HUES6 (cell line): ENCODE measurements at regions not wholly inside any gene's neighbourhood (a gene's known extent, or its start where the extent isn't known, plus 50 kb on each side); places are given as distances from the start of the nearest gene placed in this dataset.

Experiments used
- H3K27ac ChIP-seq: 2 replicates; pipeline ENCODE4 v1.7.0; 2013; ENCODE audit warnings: low read depth, mild to moderate bottlenecking, low read length, inconsistent platforms
- H3K27me3 ChIP-seq: 2 replicates; pipeline ENCODE4 v1.6.1; 2013; ENCODE audit warnings: low read length; ENCODE audit not compliant: control insufficient read depth, insufficient read depth
- H3K36me3 ChIP-seq: 2 replicates; pipeline ENCODE4 v1.6.1; 2013; ENCODE audit warnings: low read length; ENCODE audit not compliant: control insufficient read depth, insufficient read depth
- H3K4me1 ChIP-seq: 2 replicates; pipeline ENCODE4 v1.6.1; 2013; ENCODE audit warnings: low read length; ENCODE audit not compliant: control insufficient read depth, insufficient read depth
- H3K4me3 ChIP-seq: 2 replicates; pipeline ENCODE4 v1.5.1; 2013; ENCODE audit warnings: low read depth, low read length
- H3K9ac ChIP-seq: one replicate; pipeline ENCODE4 v1.6.1; 2013; ENCODE audit warnings: mild to moderate bottlenecking, low read length
- H3K9me3 ChIP-seq: 2 replicates; pipeline ENCODE4 v1.6.1; 2013; ENCODE audit warnings: low read depth, low read length; ENCODE audit not compliant: control insufficient read depth, insufficient read depth

GRCh38 chr13:27014406-27015359 lies 156.9 kb downstream of the USP12 start:
- H3K9ac ChIP-seq, result no peak overlapping the region
- no peaks in the 10 kb centered on the region for H3K27me3 ChIP-seq
- no peak overlapping the region for H3K27ac ChIP-seq
- H3K4me3 ChIP-seq, result no peak overlapping the region
- peaks cover 6% of the 10 kb centered on the region for H3K4me1 ChIP-seq
- no peaks in the 10 kb centered on the region for H3K36me3 ChIP-seq
- H3K9me3 ChIP-seq, result no peaks in the 10 kb centered on the region

DNA sequence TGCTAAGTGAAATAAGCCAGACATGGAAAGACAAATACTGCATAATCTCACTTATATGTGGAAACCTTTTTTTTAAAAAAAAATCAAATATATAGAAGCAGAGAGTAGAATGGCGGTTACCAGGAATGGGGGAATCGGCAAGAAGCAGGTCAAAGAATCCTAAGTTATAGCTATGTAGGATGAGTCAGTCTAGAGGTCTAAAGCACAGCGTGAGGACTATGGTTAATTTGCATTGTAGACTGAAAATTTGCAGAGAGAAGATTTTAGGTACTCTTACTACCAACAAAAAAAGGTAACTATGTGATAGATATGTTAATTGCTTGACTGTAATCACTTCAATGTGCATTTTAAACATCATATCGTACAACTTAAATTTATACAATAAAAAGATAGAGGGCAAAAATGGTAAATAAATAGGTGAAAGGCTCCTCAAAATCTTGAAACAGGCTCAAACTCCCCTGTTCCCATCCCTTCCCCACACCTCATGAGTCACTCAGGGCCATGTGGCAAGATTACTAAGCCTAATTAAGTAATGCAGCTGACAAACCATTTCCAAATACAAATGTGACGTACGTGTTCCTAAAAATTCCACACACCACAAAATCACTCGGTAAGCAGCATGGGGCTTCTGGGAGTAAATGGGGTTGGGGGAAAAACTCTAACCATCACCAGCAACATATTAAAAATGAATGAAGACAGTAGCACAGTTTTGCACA lies 159.0 kb downstream of the USP12 start:
- Histone ChIP-seq H3K9ac (no peak overlapping the region), H3K4me1 (peaks cover under 1% of the 10 kb centered on the region; the same call in 1 of the 2 replicates), H3K27ac (no peak overlapping the region), H3K27me3 (peaks cover 10% of the 10 kb centered on the region), H3K4me3 (no peak overlapping the region), H3K36me3 (no peaks in the 10 kb centered on the region), H3K9me3 (no peaks in the 10 kb centered on the region)

DNA sequence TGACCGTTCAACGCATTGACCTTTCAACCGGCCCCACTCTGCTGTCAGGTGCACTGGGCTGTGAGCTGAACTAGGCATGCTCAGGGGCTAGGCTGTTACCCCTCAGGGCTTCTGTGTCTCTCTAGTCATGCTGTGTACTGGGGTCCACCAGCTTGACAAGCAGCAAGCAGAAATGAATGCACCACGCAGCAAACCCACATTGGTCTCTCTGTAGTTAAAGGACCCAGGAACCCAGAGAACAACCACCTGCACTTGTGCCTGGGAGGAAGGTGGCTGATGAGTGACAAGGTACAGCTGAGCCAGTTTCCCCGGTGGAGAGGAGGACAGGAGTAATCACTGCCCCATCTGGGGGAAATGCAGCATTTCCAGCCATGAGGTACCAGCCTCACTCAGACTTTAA lies 159.9 kb downstream of the USP12 start:
- H3K4me1 ChIP-seq, result peaks cover 7% of the 10 kb centered on the region; the same call in 1 of the 2 replicates
- H3K4me3 ChIP-seq, result no peak overlapping the region
- peaks cover 20% of the 10 kb centered on the region for H3K27me3 ChIP-seq
- no peaks in the 10 kb centered on the region for H3K36me3 ChIP-seq
- H3K9me3 ChIP-seq, result no peaks in the 10 kb centered on the region
- H3K27ac ChIP-seq, result no peak overlapping the region
- no peak overlapping the region for H3K9ac ChIP-seq

- no peak overlapping the region for H3K27ac ChIP-seq
- H3K36me3 ChIP-seq, result no peaks in the 10 kb centered on the region
- no peak overlapping the region for H3K4me3 ChIP-seq
- no peak overlapping the region for H3K9ac ChIP-seq
- no peaks in the 10 kb centered on the region for H3K9me3 ChIP-seq
- H3K27me3 ChIP-seq, result peaks cover 43% of the 10 kb centered on the region
- H3K4me1 ChIP-seq, result peaks cover 16% of the 10 kb centered on the region
These were observed 162.9 kb downstream of the USP12 start for GRCh38 chr13:27008733-27009132.

- H3K36me3 ChIP-seq, result no peaks in the 10 kb centered on the region
- 0 out of 2 replicates have a peak, but pooled peaks cover 5% of the 10 kb centered on the region for H3K9me3 ChIP-seq
- H3K27ac ChIP-seq, result no peak overlapping the region
- H3K9ac ChIP-seq, result no peak overlapping the region
- H3K27me3 ChIP-seq, result peaks cover 44% of the 10 kb centered on the region
- peaks cover 16% of the 10 kb centered on the region for H3K4me1 ChIP-seq
- peak overlapping the region; percentile 77 for H3K4me3 ChIP-seq
These were observed 164.4 kb downstream of the USP12 start for GRCh38 chr13:27007166-27007565.

DNA sequence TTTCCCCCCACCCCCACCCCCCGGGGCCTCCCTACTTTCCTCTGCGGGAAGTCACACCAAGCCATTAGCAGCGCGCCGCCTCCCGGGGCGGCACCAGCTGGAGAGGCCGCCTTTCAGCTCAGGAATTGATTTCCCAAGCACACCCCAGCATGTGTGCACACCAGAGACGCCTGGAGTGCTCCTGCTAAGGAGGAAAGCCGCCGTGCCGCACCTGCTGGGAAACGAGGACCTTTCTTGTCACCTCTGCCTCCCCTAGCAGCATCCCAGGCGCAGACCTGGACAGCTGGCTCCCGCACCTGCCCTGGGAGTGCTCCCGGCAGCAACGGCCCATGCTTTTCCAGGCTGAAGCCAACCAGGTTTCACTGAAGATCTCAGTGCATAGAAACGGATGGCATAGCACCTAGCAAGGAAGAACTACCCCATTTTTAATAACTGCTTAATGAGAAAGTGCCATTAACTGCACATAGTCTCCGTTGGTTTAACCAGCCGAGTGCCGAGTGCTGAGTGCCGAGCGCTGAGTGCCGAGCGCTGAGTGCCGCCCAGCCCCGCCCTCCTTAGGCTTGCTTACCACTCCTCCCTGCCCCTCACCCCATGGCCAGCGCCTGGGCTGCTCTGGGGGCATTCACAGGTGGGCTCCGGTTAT lies 165.0 kb downstream of the USP12 start:
- H3K27ac ChIP-seq, result no peak overlapping the region
- peaks cover 16% of the 10 kb centered on the region for H3K4me1 ChIP-seq
- H3K9me3 ChIP-seq, result 0 out of 2 replicates have a peak, but pooled peaks cover 5% of the 10 kb centered on the region
- H3K36me3 ChIP-seq, result no peaks in the 10 kb centered on the region
- H3K9ac ChIP-seq, result no peak overlapping the region
- peaks cover 48% of the 10 kb centered on the region for H3K27me3 ChIP-seq
- H3K4me3 ChIP-seq, result peak overlapping the region; percentile 77

GRCh38 chr13:27005976-27006518 lies 165.6 kb downstream of the USP12 start:
- Histone ChIP-seq H3K27ac (no peak overlapping the region), H3K27me3 (peaks cover 50% of the 10 kb centered on the region), H3K9ac (no peak overlapping the region), H3K4me1 (peaks cover 16% of the 10 kb centered on the region), H3K4me3 (peak overlapping the region; percentile 24; the same call in 1 of the 2 replicates), H3K9me3 (0 out of 2 replicates have a peak, but pooled peaks cover 5% of the 10 kb centered on the region), H3K36me3 (no peaks in the 10 kb centered on the region)

DNA sequence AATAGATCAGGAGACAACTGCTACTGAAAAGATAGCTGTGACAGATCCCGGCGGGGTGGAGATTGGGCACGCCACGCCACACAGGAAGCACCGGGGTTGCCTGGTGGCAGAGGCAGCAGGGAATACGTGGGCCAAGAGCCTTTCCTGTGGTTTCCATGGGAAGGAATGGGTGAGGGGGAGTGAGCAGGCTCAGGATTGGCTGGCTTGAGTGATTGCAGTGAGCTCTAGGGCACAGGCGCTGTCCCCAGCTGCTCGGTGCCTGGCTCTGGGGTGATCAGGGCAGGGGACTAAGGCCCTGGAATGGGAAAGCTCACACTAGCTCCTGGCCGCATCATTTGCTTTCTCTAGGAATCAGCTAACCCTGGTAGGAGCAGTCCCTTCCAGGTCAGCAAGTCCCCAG lies 166.1 kb downstream of the USP12 start:
- Histone ChIP-seq H3K36me3 (no peaks in the 10 kb centered on the region), H3K4me1 (peaks cover 16% of the 10 kb centered on the region), H3K27ac (no peak overlapping the region), H3K9me3 (0 out of 2 replicates have a peak, but pooled peaks cover 5% of the 10 kb centered on the region), H3K27me3 (peaks cover 50% of the 10 kb centered on the region), H3K9ac (no peak overlapping the region), H3K4me3 (no peak overlapping the region)

DNA sequence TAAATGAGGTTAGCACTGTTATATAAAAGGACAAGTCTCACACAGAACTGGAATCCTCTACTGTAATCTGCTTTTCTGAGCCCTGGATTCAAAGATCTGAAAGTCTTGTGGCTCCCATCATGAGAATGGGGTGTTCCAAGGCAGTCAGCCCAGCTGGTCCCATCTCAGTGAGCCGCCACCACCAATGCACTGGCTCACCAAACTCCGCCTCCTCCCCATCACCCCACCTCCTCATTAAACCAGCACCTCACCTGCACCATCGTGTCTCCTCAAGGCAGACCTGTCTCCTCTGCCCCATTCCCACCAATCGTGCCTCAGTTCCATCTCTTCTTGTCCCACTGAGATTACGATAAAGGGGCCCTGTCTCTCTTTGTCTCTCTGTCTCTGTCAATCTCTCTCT lies 166.7 kb downstream of the USP12 start:
- Histone ChIP-seq H3K9ac (no peak overlapping the region), H3K9me3 (0 out of 2 replicates have a peak, but pooled peaks cover 5% of the 10 kb centered on the region), H3K27ac (no peak overlapping the region), H3K4me1 (peaks cover 16% of the 10 kb centered on the region), H3K4me3 (no peak overlapping the region), H3K36me3 (no peaks in the 10 kb centered on the region), H3K27me3 (peaks cover 50% of the 10 kb centered on the region)

- Histone ChIP-seq H3K9ac (no peak overlapping the region), H3K4me3 (no peak overlapping the region), H3K36me3 (no peaks in the 10 kb centered on the region), H3K27ac (no peak overlapping the region), H3K27me3 (peaks cover 50% of the 10 kb centered on the region), H3K4me1 (peaks cover 16% of the 10 kb centered on the region), H3K9me3 (0 out of 2 replicates have a peak, but pooled peaks cover 5% of the 10 kb centered on the region)
These were observed 167.3 kb downstream of the USP12 start for GRCh38 chr13:27004326-27004725.
